ENCODE measurements at regions not wholly inside any gene's neighbourhood (a gene's known extent, or its start where the extent isn't known, plus 50 kb on each side); places are given as distances from the start of the nearest gene placed in this dataset.

GRCh38 chr5:106976363-106976762 is 694.4 kb downstream of the EFNA5 start:
- Histone ChIP-seq H3K27me3 (ENCODE audit: control insufficient read depth, extremely low read depth, insufficient read depth, low read length) (no peaks in the 10 kb centered on the region), H3K4me2 (ENCODE audit: control insufficient read depth, extremely low read depth, insufficient read depth, low read depth, low read length) (no peak overlapping the region), H3K36me3 (ENCODE audit: control insufficient read depth in 2 of 2, extremely low read depth in 1 of 2, insufficient read depth in 2 of 2, low read length in 2 of 2) (no peaks in the 10 kb centered on the region), H3K79me2 (ENCODE audit: control insufficient read depth, insufficient read depth, low read length) (no peaks in the 10 kb centered on the region), H3K4me1 (ENCODE audit: control insufficient read depth, extremely low read depth, insufficient read depth, low read length) (no peaks in the 10 kb centered on the region), H2AFZ (ENCODE audit: control insufficient read depth, low read length) (no peak overlapping the region), H3K4me3 (ENCODE audit: control insufficient read depth in 2 of 3, extremely low read depth in 1 of 3, insufficient read depth in 2 of 3, low read depth in 1 of 3, low read length in 3 of 3) (no peak overlapping the region), H3K9me3 (ENCODE audit: control insufficient read depth, low read depth, low read length) (no peaks in the 10 kb centered on the region), H3K9me1 (ENCODE audit: control insufficient read depth, extremely low read depth, insufficient read depth, low read length) (no peaks in the 10 kb centered on the region), H3K9ac (ENCODE audit: control insufficient read depth, extremely low read depth, insufficient read depth, low read length) (no peak overlapping the region), H3K27ac (ENCODE audit: control insufficient read depth, insufficient read depth, low read length) (no peak overlapping the region), H4K20me1 (ENCODE audit: control insufficient read depth, extremely low read depth, insufficient read depth, low read length) (no peaks in the 10 kb centered on the region)
- dilution Hi-C loops (cut with MboI; ENCODE audit: extremely low pct_ligation_motif_present, low sequenced_read_pairs), result no loop called here
- FAIRE-seq, result no peak
- no peak for DNase-seq (ENCODE audit: low read depth, low spot score)
- TF ChIP-seq EZH2 (IDR thresholded peaks at IDR 0.05; ENCODE audit: low read length) (no peak), CTCF (optimal IDR thresholded peaks at IDR 0.05 in 1 of 3, IDR thresholded peaks at IDR 0.05 in 1 of 3, conservative IDR thresholded peaks at IDR 0.05 in 1 of 3; ENCODE audit: extremely low read depth in 1 of 3, insufficient read depth in 2 of 3, low read length in 3 of 3) (no peak)

GRCh38 chr5:106974272-106974671 is 696.5 kb downstream of the EFNA5 start:
- dilution Hi-C loops (cut with MboI; ENCODE audit: extremely low pct_ligation_motif_present, low sequenced_read_pairs), result no loop called here

More at GRCh38 chr5:106974272-106974671, 696.5 kb downstream of the EFNA5 start:
- Histone ChIP-seq H3K27ac (ENCODE audit: control insufficient read depth, insufficient read depth, low read length) (no peak overlapping the region), H3K4me1 (ENCODE audit: control insufficient read depth, extremely low read depth, insufficient read depth, low read length) (no peaks in the 10 kb centered on the region), H4K20me1 (ENCODE audit: control insufficient read depth, extremely low read depth, insufficient read depth, low read length) (no peaks in the 10 kb centered on the region), H3K36me3 (ENCODE audit: control insufficient read depth in 2 of 2, extremely low read depth in 1 of 2, insufficient read depth in 2 of 2, low read length in 2 of 2) (no peaks in the 10 kb centered on the region), H2AFZ (ENCODE audit: control insufficient read depth, low read length) (no peak overlapping the region), H3K27me3 (ENCODE audit: control insufficient read depth, extremely low read depth, insufficient read depth, low read length) (no peaks in the 10 kb centered on the region), H3K4me2 (ENCODE audit: control insufficient read depth, extremely low read depth, insufficient read depth, low read depth, low read length) (no peak overlapping the region), H3K9me3 (ENCODE audit: control insufficient read depth, low read depth, low read length) (no peaks in the 10 kb centered on the region), H3K79me2 (ENCODE audit: control insufficient read depth, insufficient read depth, low read length) (no peaks in the 10 kb centered on the region), H3K9ac (ENCODE audit: control insufficient read depth, extremely low read depth, insufficient read depth, low read length) (no peak overlapping the region), H3K4me3 (ENCODE audit: control insufficient read depth in 2 of 3, extremely low read depth in 1 of 3, insufficient read depth in 2 of 3, low read depth in 1 of 3, low read length in 3 of 3) (no peak overlapping the region), H3K9me1 (ENCODE audit: control insufficient read depth, extremely low read depth, insufficient read depth, low read length) (no peaks in the 10 kb centered on the region)
- TF ChIP-seq EZH2 (IDR thresholded peaks at IDR 0.05; ENCODE audit: low read length) (no peak), CTCF (optimal IDR thresholded peaks at IDR 0.05 in 1 of 3, IDR thresholded peaks at IDR 0.05 in 1 of 3, conservative IDR thresholded peaks at IDR 0.05 in 1 of 3; ENCODE audit: extremely low read depth in 1 of 3, insufficient read depth in 2 of 3, low read length in 3 of 3) (no peak)
- FAIRE-seq (no peak), DNase-seq (ENCODE audit: low read depth, low spot score) (no peak)
